ENCODE measurements at regions not wholly inside any gene's neighbourhood (a gene's known extent, or its start where the extent isn't known, plus 50 kb on each side); places are given as distances from the start of the nearest gene placed in this dataset.
"Not testable (repeated sequence)": the region's sequence is repeated elsewhere in the genome, so short reads cannot be mapped to it uniquely, and the experiment has no call there.

DNA sequence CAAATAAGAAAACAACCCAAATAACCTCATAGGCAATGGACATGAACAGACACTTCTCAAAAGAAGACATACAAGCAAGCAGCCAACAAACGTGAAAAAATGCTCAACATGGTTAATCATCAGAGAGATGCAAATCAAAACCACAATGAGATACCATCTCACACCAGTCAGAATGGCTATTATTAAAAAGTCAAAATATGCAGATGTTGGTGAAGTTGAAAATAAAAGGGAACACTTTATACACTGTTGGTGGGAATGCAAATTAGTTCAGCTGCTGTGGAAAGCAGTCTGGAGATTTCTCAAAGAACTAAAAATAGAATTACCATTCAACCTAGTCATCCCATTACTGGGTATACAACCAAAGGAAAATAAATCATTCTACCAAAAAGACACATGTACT is 606.4 kb downstream of the KCTD12 start:
- not testable (repeated sequence) for DNase-seq

DNA sequence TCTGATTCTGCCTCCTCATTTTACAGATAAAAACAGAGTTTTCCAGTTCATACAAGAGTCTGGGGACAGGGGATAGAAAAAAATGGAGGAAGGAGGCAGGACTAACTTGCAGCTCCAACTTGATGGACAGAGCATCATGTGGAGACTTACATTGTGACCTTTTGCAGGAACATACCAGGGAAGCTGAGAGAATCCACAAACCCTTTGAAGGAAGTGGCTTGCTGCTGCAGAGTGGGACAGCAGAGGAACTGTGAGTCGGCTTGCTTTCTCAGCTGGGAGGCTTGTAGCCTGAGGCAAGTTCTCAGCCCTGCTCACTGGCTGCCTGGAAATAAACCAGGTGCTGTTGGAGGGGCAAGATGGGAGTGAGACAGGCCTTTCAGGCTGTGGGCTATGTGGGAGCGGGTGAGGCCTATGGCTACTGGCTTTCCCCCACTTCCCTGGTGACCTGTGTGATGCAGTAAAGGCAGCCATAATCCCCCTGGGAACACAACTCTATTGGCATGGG is 614.4 kb downstream of the KCTD12 start:
- no peak for DNase-seq

DNA sequence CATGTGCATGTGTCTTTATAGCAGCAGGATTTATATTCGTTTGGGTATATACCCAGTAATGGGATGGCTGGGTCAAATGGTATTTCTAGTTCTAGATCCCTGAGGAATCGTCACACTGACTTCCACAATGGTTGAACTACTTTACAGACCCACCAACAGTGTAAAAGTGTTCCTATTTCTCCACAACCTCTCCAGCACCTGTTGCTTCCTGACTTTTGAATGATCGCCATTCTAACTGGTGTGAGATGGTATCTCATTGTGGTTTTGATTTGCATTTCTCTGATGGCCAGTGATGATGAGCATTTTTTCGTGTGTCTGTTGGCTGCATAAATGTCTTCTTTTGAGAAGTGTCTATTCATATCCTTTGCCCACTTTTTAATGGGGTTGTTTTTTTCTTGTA is 617.9 kb downstream of the KCTD12 start:
- DNase-seq = not testable (repeated sequence)

DNA sequence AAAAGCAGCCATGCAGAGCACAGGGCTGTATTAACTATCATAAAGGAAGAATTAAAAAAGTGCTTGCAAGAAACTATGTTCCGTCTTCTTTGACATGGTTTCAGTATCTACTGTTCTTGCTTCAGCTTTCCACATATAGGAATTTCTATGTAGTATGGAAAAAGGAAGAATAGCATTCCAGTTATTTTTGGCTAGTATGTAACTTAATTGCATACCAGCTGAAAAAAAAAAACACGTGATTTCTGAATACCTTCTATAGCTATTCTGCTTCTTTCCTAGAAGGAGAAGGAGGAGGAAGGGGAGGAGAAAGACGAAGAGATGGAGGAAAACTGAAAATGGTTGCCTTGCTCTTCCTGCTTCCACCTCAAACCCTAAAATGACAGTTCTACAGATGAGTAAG is 619.0 kb downstream of the KCTD12 start:
- DNase-seq = no peak

DNA sequence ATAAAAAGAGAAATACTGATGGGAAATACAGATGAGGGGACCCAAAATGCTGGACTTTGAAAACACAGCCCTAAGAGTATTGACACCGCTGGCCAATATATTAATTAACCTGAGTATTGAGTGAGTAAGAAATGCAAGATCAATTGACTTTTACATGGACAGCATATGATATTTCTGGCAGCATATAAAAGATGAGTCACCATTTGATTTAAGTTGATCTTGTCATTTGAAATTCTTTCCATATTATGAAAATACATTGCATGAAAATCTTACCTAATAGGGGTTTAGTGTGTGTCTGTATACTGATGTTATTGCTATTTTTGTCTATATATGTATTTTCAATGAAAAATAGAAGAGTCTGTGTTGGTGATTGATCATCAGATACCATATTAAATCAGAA is 619.6 kb downstream of the KCTD12 start:
- peak; percentile 61 for DNase-seq

DNA sequence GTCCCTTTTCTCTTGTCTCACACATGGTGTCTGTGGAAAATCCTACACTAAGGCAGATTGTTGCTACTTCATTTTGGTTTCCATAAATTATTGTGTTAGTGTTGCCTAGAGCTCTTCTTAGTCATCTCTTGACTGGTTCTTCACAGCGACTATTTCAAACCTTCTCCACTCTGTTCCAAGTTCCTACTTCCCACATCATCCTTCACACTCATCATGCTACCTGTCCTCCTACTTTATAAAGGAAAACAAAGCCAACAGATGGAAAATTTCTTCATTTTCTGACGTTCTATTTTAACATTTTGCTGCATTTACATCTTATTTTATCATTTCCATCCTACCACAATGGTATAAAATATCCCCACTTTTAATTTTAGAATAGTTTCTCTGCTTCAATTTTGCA is 614.1 kb downstream of the LMO7 start:
- no peak for DNase-seq

DNA sequence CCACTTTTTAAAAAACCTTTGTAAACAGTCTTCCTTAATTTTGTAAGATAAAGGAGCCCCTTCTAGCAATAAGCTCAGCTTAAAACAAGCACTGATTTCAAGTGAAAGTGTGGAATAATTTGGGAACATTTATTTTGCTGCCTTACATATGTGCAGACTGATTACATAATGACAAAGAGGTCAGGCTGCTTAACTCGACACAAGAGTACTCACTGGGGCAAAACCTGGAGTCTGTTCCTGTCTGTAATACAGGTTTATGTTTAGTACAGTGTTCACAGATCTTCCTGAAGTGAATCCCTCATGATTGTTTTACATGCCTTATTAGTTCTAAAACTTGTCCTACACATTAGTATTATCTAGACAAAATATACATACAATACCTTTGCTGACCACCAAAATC is 609.8 kb downstream of the LMO7 start:
- no peak for DNase-seq

DNA sequence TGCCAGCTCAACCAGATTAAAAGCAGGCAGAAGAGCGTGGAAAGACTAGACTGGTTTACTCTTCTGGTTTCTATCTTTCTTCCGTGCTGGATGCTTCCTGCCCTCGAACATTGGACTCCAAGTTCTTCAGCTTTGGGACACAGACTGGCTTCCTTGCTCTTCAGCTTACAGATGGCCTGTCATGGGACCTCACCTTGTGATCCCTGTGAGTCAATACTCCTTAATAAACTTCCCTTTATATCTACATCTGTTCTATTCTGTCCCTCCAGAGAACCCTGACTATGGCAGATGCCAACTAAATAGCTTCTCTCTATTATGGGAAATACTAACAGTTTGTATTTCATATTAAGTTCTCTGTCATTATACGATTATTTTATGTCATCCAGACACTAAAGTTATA is 609.1 kb downstream of the LMO7 start:
- DNase-seq = no peak

DNA sequence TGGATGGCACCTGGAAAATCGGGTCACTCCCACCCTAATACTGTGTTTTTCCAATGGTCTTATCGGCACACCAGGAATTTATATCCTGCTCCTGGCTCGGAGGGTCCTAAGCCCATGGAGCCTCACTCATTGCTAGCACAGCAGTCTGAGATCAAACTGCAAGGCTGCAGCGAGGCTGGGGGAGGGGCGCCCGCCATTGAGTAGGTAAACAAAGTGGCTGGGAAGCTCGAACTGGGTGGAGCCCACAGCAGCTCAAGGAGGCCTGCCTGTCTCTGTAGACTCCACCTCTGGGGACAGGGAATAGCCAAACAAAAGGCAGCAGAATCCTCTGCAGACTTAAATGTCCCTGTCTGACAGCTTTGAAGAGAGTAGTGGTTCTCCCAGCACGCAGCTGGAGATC is 607.0 kb downstream of the LMO7 start:
- not testable (repeated sequence) for DNase-seq

DNA sequence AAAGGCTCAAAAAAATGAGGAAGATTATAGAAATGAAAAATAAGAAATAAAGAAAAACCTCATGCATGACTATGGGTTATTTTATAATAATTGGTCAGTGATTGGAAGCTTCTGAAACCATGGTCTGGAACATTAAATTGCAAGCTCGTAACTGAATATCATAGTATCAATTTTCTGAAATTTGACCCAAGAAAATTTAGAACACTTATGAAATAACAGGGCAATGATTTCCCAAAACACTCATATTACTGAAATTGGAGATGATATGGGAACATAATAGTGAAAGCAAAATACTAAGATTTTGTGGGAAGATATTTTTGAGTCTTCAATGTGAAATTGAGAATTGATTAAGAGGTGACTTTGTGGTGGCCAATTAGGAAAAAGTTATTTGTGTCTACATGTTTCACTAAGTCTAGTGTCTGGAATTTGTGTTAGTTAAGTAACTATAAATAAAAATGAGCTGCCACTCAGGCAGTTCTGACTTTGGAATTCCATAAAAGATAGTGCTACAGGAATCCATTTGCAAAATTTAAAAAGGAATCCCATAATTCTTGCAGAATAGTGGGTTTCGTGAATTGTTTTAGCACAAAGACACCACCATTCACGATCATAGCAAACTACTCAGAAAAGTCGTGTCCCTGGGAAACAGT is 603.0 kb downstream of the LMO7 start:
- DNase-seq = no peak

DNA sequence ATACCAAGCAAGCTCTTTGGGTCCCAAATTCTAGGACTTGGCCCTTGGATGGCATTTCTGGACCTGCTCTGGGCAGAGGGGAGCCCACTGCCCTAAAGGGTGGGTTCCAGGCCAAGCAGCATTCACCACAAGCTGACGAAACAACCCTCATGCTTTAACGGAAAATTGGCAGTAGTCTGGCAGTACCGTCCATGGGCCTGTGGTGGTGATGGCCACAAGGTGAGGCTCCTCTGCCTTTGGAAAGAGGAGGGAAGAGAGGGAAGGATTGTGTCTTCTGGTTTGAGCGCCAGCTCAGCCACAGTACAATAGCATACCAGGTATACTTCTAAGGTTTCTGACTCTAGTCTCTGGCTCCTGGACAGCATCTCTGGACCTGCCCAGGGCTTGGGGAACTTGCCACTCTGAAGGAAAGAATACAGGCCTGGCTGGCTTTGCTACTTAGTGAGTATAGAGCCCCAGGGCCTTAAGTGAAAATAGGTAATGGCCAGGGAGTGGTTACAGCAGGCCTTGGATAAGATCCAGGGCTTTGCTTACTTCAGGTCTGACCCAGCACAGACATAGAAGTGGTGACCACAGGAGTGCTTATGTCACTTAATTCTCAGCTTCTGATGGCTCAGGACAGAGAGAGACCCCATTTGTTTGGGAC is 595.5 kb downstream of the LMO7 start:
- no peak for DNase-seq

DNA sequence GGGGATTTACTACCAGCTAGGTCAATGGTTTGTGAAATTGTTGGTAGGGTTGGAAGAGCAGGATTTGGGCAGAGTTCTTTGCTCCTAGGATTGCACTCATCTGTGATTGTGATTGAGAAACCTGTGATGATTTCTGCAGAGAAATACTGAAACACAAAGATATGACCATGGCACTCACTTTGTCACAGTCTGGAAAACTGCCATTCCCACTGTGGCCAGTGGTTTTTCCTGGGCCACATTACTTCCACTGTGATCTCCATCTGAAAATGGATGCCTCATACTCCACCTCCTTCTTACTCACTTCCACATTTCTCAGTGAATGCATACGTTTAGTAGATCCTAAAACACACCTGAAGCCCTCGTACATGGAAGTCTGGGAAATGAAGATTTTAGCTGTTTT is 593.2 kb downstream of the LMO7 start:
- no peak for DNase-seq

DNA sequence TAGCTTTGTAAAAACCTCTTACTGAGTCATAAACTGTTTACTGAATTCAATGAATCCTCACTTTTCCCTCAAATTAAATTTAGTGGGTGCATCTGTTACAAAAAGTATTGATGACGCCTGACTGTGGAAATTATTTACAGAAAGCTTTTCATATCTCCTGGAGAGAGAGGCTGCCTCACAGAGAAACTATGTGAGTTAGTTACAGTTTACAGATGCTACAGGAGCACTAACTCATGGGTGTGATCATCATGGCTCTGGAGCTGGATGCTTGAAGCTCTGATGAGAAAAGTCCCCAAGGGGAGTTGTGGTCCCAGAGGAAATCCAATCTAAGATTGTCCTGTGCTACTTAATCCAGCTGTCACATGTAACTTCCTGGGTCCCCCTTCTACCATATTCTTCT is 590.8 kb downstream of the LMO7 start:
- no peak for DNase-seq

DNA sequence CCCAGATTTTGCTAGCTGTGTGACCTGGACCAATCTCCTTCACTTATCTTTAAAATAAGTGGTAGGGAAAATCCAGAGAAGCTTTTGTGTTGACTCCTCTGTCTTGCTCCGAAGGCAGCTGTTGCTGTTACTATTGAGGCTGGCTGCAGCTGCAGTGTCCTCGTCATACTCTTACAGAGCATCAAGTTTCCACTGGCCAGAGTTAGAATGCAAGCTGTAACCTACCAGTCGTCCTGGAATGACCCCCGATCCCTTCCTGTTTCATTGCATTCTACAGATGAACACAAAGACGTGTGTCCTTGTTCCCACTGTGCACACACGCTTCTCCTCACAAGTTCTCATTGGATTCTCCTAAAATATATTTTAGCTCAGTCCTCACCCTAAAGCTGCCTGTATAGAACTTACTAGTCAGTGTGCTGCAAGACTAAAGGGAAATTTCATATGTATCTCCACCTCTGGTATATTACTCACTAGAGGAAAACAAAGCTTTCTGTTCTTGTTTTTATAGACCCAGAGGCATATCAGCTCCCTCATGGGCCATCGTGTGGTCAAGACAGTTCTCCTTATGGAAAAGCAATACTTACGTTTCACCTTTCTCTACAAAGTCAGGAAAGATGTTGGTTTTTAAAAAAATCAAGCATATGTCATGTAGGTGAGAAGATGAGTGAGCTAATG is 589.8 kb downstream of the LMO7 start:
- peak; percentile 57 for DNase-seq

DNA sequence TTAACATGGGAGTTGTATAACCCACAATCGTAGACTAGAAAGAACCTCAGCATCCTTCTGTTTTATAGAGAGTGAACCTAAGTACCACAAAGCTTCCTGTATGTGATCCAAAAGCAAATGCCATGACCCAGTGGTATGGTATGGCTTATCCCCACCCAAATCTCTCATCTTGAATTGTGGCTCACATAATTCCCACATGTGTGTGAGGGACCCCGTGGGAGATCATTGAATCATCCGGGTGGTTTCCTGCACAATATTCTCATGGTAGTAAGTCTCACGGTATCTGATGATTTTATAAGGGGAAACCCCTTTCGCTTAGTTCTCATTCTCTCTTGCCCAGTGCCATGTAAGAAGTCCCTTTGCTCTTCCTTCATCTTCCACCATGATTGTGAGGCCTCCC is 587.9 kb downstream of the LMO7 start:
- no peak for DNase-seq

DNA sequence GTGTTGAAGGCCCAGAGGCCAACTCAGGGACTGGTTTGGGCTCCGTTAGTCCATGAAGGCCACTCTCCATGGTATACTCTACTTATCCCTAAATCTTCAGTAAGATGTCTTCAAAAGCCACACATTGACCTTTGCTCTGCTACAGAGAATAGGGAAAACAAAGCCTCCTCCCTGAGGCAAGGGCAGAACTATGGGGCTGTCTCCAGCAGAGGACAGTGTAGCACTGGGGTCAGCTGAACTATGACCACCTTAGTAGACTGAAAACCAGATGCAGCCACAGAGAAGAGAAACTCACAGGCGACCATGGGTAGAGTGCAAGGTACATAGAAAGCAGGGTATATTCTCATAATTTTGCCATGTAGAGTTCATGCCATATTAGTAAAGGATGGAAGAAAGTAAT is 587.4 kb downstream of the LMO7 start:
- DNase-seq = no peak

DNA sequence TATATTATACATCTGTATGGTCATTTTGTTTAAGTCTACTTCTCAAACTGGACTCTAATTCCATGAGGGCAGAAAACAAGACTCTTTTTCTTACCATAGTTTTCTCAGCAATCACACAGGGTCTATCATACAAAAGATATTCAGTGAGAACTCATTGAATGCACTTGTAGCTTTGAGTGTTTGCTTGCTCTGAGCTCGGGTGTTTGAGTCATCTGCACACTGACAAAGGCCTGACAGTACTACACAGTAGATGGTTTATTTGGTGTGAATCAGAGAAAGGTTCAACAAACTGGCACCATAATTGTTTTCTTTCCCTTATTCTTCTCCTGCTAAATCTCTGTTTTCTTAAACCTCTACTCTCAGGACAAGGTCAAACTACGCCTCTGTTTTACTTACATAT is 586.4 kb downstream of the LMO7 start:
- DNase-seq = no peak

DNA sequence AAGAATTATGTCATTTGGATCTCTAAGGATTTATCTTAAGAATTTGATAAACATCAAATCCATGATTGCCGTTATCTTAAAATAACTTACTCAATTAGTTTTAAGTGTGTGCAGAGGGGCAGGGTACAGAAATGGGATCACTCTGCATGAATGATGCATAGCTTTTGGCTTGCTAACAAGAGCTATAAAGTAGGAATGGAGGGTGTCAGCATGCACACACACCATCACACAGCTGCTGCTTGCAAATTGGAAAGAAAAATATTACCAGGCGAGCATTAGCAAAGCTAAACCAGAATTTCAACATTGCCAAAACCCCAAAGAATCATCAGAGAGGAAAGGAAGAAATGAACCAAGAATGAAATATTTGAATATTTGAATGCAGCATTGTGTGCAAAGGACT is 580.6 kb downstream of the LMO7 start:
- DNase-seq = peak; percentile 69

DNA sequence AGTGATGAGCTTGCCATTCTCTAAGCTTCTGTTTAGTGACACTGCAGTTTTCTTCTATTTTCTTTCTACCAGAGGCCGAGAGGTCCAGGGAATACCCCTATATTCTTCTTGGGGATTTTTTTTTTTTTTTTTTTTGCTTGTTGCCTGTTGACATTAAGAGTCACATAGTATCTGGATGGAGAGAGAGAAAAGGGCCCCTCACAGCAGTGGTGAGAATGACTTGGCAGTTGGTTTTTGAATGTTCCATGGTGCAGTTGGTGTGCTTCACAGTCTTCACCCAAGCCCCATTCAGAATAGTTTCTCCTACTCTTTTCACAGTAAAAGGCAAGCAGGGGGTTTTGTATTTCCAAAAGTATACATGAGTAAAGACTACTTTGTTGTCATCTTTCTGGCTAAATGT is 577.9 kb downstream of the LMO7 start:
- DNase-seq = no peak

DNA sequence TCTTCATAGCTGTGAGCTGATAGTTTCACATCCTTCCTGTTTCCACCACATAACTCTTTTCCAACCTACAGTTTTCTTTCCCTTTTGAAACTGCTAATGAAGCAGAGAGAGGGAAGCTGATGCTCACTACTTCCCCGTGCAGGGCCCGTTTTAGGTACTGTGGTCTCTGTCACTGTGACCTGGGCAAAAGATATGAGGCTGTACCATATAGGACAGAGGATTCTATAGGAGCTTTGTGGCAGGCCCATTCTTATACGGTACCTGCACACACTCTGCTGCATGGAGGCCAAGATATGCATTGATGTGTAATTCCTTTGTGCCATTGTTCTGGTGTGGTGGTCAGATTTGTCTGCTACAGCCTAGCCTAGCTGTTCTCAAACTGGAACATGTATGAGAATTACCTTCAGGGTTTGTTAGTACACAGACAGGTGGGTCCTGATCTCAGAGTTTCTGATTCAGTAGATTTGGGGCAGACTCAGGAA is 577.3 kb downstream of the LMO7 start:
- DNase-seq = no peak

DNA sequence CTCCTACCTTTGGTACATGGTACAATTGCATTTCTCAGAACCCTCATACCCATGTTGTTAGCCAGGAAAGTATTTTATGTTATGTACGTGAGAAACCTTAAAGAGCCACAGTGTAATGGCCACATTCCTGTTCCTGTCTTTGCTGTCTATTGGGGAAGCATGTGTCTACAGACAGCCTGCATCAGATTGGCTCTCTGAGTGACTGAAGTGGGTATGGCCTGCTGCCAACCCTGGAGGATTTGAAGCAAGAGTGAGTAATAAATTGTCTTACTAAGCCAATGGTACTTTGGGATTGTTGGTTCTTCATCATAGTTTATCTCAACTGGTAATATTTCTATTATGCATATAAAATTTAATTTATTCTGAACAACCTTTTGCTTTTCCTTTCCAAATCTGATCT is 574.1 kb downstream of the LMO7 start:
- no peak for DNase-seq

DNA sequence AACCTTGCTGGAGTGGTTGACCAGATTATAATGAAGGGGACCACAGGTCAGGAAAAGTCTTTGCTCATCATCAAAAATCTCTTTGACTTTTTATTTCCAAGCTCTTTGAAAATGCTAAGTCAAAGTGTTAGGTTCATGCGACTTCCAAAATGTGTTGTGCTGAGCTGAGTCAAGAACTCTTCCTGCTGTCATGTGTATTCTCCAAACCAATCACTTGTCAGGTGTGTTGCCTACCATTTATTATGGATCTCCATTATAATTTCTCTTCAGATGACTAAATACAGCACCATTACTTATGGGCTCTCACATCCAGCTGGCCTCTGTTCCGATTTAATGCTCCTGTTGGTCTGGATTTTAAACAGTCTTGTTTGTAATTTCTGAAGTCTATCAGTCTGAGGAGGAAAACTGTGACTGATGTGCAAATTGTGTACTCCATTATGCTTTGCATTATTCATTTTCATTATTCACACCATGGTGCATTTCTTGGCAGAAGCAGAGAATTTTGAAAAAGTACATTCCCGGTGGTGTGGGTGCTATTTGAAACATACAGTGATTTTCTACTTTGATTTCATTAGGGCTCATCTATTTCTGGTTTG is 562.5 kb downstream of the LMO7 start:
- no peak for DNase-seq

DNA sequence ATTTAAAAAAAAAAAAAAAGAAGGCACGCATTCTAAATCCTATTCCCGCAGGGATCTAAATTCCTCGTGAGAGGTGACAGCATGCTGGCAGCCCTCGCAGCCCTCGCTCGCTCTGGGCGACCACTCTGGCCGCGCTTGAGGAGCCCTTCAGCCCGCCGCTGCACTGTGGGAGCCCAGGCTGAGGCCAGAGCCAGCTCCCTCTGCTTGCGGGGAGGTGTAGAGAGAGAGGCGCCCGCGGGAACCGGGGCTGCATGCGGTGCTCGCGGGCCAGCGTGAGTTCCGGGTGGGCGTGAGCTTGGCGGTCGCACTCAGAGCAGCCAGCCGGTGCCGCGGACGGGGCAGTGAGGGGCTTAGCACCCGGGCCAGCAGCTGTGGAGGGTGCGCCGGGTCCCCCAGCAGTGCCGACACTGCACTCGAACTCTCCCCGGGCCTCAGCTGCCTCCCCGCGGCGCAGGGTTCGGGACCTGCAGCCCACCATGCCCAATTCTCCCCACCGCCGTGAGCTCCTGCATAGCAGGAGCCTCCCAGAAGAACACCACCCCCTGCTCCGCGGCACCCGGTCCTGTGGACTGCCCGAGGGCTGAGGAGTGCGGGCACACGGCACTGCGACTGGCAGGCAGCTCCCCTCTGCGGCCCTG is 553.9 kb downstream of the LMO7 start:
- no peak for DNase-seq
